SU-DHL-6 (cell line): ENCODE measurements at regions not wholly inside any gene's neighbourhood (a gene's known extent, or its start where the extent isn't known, plus 50 kb on each side); places are given as distances from the start of the nearest gene placed in this dataset.

Experiments used
- H2AFZ ChIP-seq: fragments of 200-600 bp; sonication (generic); 2 replicates; pipeline ENCODE4 v1.6.1; 2014; ENCODE audit warnings: low read depth, mild to moderate bottlenecking, moderate library complexity, mixed read lengths, antibody characterized with exemption, low read length; ENCODE audit not compliant: severe bottlenecking
- H3F3A ChIP-seq: fragments of 200-600 bp; shearing (Covaris generic); 2 replicates; pipeline ENCODE4 v1.6.0; 2016; ENCODE audit warnings: antibody characterized with exemption, mild to moderate bottlenecking; ENCODE audit not compliant: insufficient read depth
- H3K27ac ChIP-seq: fragments of 200-600 bp; sonication (generic); 2 replicates; pipeline ENCODE4 v1.5.1; 2016; ENCODE audit warnings: low read depth, mild to moderate bottlenecking, low read length, moderate library complexity, mixed read lengths
- H3K27me3 ChIP-seq: fragments of 200-600 bp; sonication (generic), shearing (Covaris generic); 2 replicates; pipeline ENCODE4 v1.6.0; 2014; ENCODE audit warnings: mild to moderate bottlenecking, low read length
- H3K36me3 ChIP-seq: fragments of 200-600 bp; sonication (generic); 2 replicates; pipeline ENCODE4 v1.6.1; 2014; ENCODE audit warnings: mild to moderate bottlenecking, low read length, mixed read lengths
- H3K4me2 ChIP-seq: fragments of 300-600, 200-600 bp; shearing (Covaris generic), sonication (generic); 2 replicates; pipeline ENCODE4 v1.6.0; 2014; ENCODE audit warnings: low read length, low read depth, mild to moderate bottlenecking; ENCODE audit not compliant: poor library complexity, severe bottlenecking
- H3K4me3 ChIP-seq: fragments of 200-600 bp; sonication (generic); 2 replicates; pipeline ENCODE4 v1.5.1; 2014; ENCODE audit warnings: antibody characterized with exemption, low read length, mild to moderate bottlenecking, mixed read lengths; ENCODE audit not compliant: insufficient read depth, poor library complexity, severe bottlenecking
- H3K79me2 ChIP-seq: fragments of 200-600 bp; sonication (generic); 2 replicates; pipeline ENCODE4 v1.6.1; 2014; ENCODE audit warnings: mild to moderate bottlenecking, low read length, moderate library complexity; ENCODE audit not compliant: insufficient read depth
- H3K9ac ChIP-seq: fragments of 200-600 bp; sonication (generic); 2 replicates; pipeline ENCODE4 v1.7.0; 2014; ENCODE audit warnings: mild to moderate bottlenecking, low read length
- H3K9me2 ChIP-seq: fragments of 200-600 bp; sonication (generic); replicated peaks from 2 replicates; pipeline ENCODE4 v1.6.1; 2014; ENCODE audit warnings: low read length; ENCODE audit not compliant: insufficient read depth
- H3K9me3 ChIP-seq: fragments of 200-600 bp; sonication (generic); 2 replicates; pipeline ENCODE4 v1.6.1; 2014; ENCODE audit warnings: low read length, mixed read lengths; ENCODE audit not compliant: insufficient read depth
- H4K20me1 ChIP-seq: fragments of 200-600 bp; sonication (generic); 2 replicates; pipeline ENCODE4 v1.6.1; 2014; ENCODE audit warnings: low read depth, mild to moderate bottlenecking, antibody characterized with exemption, low read length, moderate library complexity, mixed read lengths
- EZH2phosphoT487 ChIP-seq: fragments of 200-600 bp; sonication (generic), shearing (Covaris generic); conservative IDR thresholded peaks from 2 replicates; pipeline ENCODE4 v1.6.1; 2018; ENCODE audit warnings: mild to moderate bottlenecking, antibody characterized with exemption, low read length, moderate library complexity, mixed read lengths
- TF ChIP-seq, protein P1 (sequence below): fragments of 200-600 bp; sonication (generic); IDR thresholded peaks from one replicate; pipeline ENCODE4 v1.5.1; 2017; ENCODE audit warnings: antibody characterized with exemption, mild to moderate bottlenecking, low read length, moderate library complexity; ENCODE audit not compliant: insufficient read depth, poor library complexity, severe bottlenecking

DNA sequence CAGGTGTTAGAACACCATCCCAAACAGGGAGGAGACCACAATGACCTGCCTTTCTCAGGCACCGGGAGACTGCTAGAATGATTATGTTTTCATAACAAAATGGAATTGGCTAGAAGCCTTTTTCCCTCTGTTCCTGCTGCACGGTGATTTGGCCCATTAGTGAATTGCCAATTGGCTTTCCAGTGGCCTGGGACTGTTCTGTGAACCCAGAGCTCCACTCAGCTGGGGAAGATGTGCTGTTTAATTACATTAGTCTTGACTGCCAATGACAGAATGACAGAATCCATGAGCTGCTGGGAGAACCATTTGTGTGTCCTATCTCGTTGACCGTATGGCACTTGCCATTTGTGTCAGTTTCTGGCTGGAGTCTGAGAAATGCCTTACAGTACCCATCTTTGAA is 242.9 kb downstream of the CDH11 start:
- Histone ChIP-seq H3K27ac (no peak overlapping the region), H3K4me2 (no peak overlapping the region), H3K27me3 (no peaks in the 10 kb centered on the region), H2AFZ (no peak overlapping the region), H3F3A (no peaks in the 10 kb centered on the region), H3K36me3 (no peaks in the 10 kb centered on the region), H3K79me2 (no peaks in the 10 kb centered on the region), H3K4me3 (no peak overlapping the region), H3K9ac (no peak overlapping the region), H3K9me3 (no peaks in the 10 kb centered on the region), H3K9me2 (no peaks in the 10 kb centered on the region), H4K20me1 (no peaks in the 10 kb centered on the region)
- TF ChIP-seq, protein P1, sequence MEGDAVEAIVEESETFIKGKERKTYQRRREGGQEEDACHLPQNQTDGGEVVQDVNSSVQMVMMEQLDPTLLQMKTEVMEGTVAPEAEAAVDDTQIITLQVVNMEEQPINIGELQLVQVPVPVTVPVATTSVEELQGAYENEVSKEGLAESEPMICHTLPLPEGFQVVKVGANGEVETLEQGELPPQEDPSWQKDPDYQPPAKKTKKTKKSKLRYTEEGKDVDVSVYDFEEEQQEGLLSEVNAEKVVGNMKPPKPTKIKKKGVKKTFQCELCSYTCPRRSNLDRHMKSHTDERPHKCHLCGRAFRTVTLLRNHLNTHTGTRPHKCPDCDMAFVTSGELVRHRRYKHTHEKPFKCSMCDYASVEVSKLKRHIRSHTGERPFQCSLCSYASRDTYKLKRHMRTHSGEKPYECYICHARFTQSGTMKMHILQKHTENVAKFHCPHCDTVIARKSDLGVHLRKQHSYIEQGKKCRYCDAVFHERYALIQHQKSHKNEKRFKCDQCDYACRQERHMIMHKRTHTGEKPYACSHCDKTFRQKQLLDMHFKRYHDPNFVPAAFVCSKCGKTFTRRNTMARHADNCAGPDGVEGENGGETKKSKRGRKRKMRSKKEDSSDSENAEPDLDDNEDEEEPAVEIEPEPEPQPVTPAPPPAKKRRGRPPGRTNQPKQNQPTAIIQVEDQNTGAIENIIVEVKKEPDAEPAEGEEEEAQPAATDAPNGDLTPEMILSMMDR, result no peak
- TF ChIP-seq EZH2phosphoT487, result no peak

DNA sequence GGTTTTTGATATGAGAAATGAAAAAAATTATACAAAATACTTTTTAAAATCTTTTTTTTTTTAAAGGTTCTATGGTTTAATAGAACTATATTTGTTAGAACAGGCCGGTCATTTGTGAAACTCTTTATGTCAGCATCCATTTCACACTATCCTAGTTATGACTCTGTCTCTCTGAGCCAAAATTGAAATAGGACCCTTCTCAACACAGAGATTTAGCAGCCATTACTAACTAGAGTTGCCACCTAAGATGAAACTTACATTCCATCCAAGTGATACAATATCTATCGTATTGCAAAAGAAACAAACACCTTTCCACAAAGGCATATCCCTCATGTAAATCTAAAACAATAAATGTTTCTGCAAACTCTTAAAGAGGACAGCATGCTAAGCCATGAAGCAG is 249.8 kb downstream of the CDH11 start:
- H4K20me1 ChIP-seq, result no peaks in the 10 kb centered on the region

DNA sequence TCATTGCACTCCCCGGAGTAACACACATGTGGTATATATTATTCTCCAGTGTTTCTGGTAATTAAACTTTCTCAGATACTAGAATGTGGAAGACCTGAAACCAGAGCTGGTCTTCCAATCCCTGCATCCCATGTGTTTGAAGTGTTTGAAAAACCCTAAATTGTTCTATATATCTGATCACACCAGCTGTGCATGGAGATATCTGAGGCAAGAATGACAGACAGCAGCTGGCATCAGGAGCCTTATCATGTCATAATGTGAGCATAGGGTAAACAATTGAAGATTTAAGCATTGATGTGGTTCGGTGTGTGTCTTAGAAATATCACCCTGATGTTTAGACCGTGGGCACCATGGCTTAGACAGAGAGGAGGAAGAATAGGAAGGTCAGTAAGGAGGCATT is 251.0 kb downstream of the CDH11 start:
- H4K20me1 ChIP-seq, result no peaks in the 10 kb centered on the region
- no peaks in the 10 kb centered on the region for H3F3A ChIP-seq
- TF ChIP-seq EZH2phosphoT487, result no peak
- TF ChIP-seq, protein P1, result no peak
- H3K27me3 ChIP-seq, result no peaks in the 10 kb centered on the region
- no peaks in the 10 kb centered on the region for H3K9me2 ChIP-seq
- no peak overlapping the region for H3K9ac ChIP-seq
- H3K36me3 ChIP-seq, result no peaks in the 10 kb centered on the region
- no peaks in the 10 kb centered on the region for H3K9me3 ChIP-seq
- no peak overlapping the region for H3K4me3 ChIP-seq
- no peaks in the 10 kb centered on the region for H3K79me2 ChIP-seq
- no peak overlapping the region for H3K27ac ChIP-seq
- no peak overlapping the region for H3K4me2 ChIP-seq
- no peak overlapping the region for H2AFZ ChIP-seq

More for the DNA sequence above, 249.8 kb downstream of the CDH11 start:
- no peak overlapping the region for H3K9ac ChIP-seq
- no peaks in the 10 kb centered on the region for H3K36me3 ChIP-seq
- TF ChIP-seq EZH2phosphoT487, result no peak
- TF ChIP-seq, protein P1, result no peak
- H3K27me3 ChIP-seq, result no peaks in the 10 kb centered on the region
- H3F3A ChIP-seq, result no peaks in the 10 kb centered on the region
- no peak overlapping the region for H3K27ac ChIP-seq
- no peak overlapping the region for H2AFZ ChIP-seq
- no peaks in the 10 kb centered on the region for H3K9me2 ChIP-seq
- H3K4me3 ChIP-seq, result no peak overlapping the region
- H3K4me2 ChIP-seq, result no peak overlapping the region
- no peaks in the 10 kb centered on the region for H3K9me3 ChIP-seq
- no peaks in the 10 kb centered on the region for H3K79me2 ChIP-seq

DNA sequence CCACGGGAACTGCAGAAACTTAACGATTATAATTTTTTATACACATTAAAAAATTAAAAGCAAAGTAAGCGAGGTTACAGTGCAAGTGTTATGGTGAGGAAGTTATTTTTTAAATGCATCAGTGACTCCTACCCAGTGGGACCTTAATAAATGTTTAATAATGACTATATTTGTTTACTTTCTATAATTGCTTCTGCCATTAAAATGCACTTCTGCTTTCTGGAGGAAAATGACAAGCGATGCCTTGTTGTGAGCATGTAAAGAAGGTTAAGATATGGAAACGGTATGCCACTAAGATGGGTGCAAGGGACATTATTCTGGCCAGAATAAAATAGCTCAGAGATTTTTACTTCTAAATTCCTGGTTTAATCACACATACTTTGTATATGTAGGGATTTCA is 252.1 kb downstream of the CDH11 start:
- Histone ChIP-seq H3K4me3 (no peak overlapping the region), H3K4me2 (no peak overlapping the region), H3K9me2 (no peaks in the 10 kb centered on the region), H3K27ac (no peak overlapping the region), H2AFZ (no peak overlapping the region), H4K20me1 (no peaks in the 10 kb centered on the region), H3K9ac (no peak overlapping the region), H3K9me3 (no peaks in the 10 kb centered on the region), H3F3A (no peaks in the 10 kb centered on the region), H3K79me2 (no peaks in the 10 kb centered on the region), H3K36me3 (no peaks in the 10 kb centered on the region), H3K27me3 (no peaks in the 10 kb centered on the region)
- TF ChIP-seq, protein P1, result no peak
- TF ChIP-seq EZH2phosphoT487, result no peak
